ENCODE measurements at regions not wholly inside any gene's neighbourhood (a gene's known extent, or its start where the extent isn't known, plus 50 kb on each side); places are given as distances from the start of the nearest gene placed in this dataset.

GRCh38 chr4:26223155-26223554 is 97.7 kb upstream of the RBPJ start:
- TF ChIP-seq EZH2 (IDR thresholded peaks at IDR 0.05; ENCODE audit: low read length, unreplicated experiment), result no peak
- TF ChIP-seq, protein P1, sequence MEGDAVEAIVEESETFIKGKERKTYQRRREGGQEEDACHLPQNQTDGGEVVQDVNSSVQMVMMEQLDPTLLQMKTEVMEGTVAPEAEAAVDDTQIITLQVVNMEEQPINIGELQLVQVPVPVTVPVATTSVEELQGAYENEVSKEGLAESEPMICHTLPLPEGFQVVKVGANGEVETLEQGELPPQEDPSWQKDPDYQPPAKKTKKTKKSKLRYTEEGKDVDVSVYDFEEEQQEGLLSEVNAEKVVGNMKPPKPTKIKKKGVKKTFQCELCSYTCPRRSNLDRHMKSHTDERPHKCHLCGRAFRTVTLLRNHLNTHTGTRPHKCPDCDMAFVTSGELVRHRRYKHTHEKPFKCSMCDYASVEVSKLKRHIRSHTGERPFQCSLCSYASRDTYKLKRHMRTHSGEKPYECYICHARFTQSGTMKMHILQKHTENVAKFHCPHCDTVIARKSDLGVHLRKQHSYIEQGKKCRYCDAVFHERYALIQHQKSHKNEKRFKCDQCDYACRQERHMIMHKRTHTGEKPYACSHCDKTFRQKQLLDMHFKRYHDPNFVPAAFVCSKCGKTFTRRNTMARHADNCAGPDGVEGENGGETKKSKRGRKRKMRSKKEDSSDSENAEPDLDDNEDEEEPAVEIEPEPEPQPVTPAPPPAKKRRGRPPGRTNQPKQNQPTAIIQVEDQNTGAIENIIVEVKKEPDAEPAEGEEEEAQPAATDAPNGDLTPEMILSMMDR (conservative IDR thresholded peaks at IDR 0.05; ENCODE audit: low read depth, low read length), result no peak

Measured in PC-3 (cell line).